DND-41 (cell line): ENCODE measurements at regions not wholly inside any gene's neighbourhood (a gene's known extent, or its start where the extent isn't known, plus 50 kb on each side); places are given as distances from the start of the nearest gene placed in this dataset.

ENCODE experiments used
- ATAC-seq: fragments of 200-7000 bp; cut with Tn5 transposase; 3 replicates; pipeline ENCODE4 v1.9.1; 2021; ENCODE audit warnings: low read depth; ENCODE audit not compliant: insufficient read depth
- DNase-seq: peaks from one replicate; pipeline ENCODE4 v3.0.0-alpha.2; 2020
- H2AFZ ChIP-seq: 2 replicates; pipeline ENCODE4 v1.6.0; 2012; ENCODE audit warnings: low read depth, low read length
- H3K27ac ChIP-seq: 2 replicates; pipeline ENCODE4 v1.5.1; 2012; ENCODE audit warnings: low read length, inconsistent platforms
- H3K27me3 ChIP-seq: fragments of 200-600 bp; sonication (generic); 2 replicates; pipeline ENCODE4 v1.6.0; 2012; ENCODE audit warnings: low read length, mild to moderate bottlenecking, inconsistent platforms; ENCODE audit not compliant: insufficient read depth, poor library complexity
- H3K36me3 ChIP-seq: 2 replicates; pipeline ENCODE4 v1.5.1; 2012; ENCODE audit warnings: low read length, inconsistent platforms; ENCODE audit not compliant: insufficient read depth
- H3K4me1 ChIP-seq: 2 replicates; pipeline ENCODE4 v1.5.1; 2012; ENCODE audit warnings: mild to moderate bottlenecking, low read length; ENCODE audit not compliant: insufficient read depth
- H3K4me2 ChIP-seq: 2 replicates; pipeline ENCODE4 v1.6.0; 2012; ENCODE audit warnings: mild to moderate bottlenecking, moderate library complexity, low read length, inconsistent platforms; ENCODE audit not compliant: insufficient read depth
- H3K4me3 ChIP-seq, 2 experiments: fragments of 200-600 bp in 1 of 2; shearing (Covaris generic) in 1 of 2; 2 replicates each; pipeline ENCODE4 v1.5.1; 2012 to 2016; ENCODE audit warnings: inconsistent platforms in 2 of 2, low read length in 2 of 2, mild to moderate bottlenecking in 2 of 2, low read depth in 1 of 2, moderate library complexity in 1 of 2
- H3K79me2 ChIP-seq: 2 replicates; pipeline ENCODE4 v1.6.0; 2012; ENCODE audit warnings: low read length, inconsistent platforms; ENCODE audit not compliant: insufficient read depth
- H3K9ac ChIP-seq: 2 replicates; pipeline ENCODE4 v1.6.0; 2012; ENCODE audit warnings: low read depth, mild to moderate bottlenecking, inconsistent platforms, low read length, moderate library complexity
- H3K9me3 ChIP-seq: 2 replicates; pipeline ENCODE4 v1.5.1; 2012; ENCODE audit warnings: low read length, moderate library complexity, mild to moderate bottlenecking, inconsistent platforms; ENCODE audit not compliant: insufficient read depth, severe bottlenecking
- H4K20me1 ChIP-seq: 2 replicates; pipeline ENCODE4 v1.6.0; 2012; ENCODE audit warnings: low read length; ENCODE audit not compliant: insufficient read depth
- CTCF ChIP-seq: IDR thresholded peaks from 2 replicates; pipeline ENCODE4 v1.5.1; 2012; ENCODE audit warnings: borderline replicate concordance, low read length, moderate library complexity, mild to moderate bottlenecking; ENCODE audit not compliant: poor library complexity, severe bottlenecking; ENCODE audit errors: extremely low read depth
- EZH2 ChIP-seq: IDR thresholded peaks from 3 replicates; pipeline ENCODE4 v1.6.1; 2012; ENCODE audit warnings: borderline replicate concordance, low read depth, mild to moderate bottlenecking, moderate library complexity, low read length, inconsistent platforms; ENCODE audit not compliant: severe bottlenecking

- Histone ChIP-seq H2AFZ (no peak overlapping the region), H3K9ac (no peak overlapping the region), H3K4me2 (no peak overlapping the region), H4K20me1 (peaks cover 6% of the 10 kb centered on the region), H3K36me3 (no peaks in the 10 kb centered on the region), H3K4me3 (no peak overlapping the region), H3K27me3 (peaks cover 30% of the 10 kb centered on the region), H3K4me1 (no peaks in the 10 kb centered on the region), H3K79me2 (no peaks in the 10 kb centered on the region), H3K27ac (no peak overlapping the region), H3K9me3 (no peaks in the 10 kb centered on the region)
- DNase-seq = no peak
- no peak for ATAC-seq
- no peak for TF ChIP-seq CTCF
- TF ChIP-seq EZH2 = no peak
Measured at GRCh38 chr10:78756604-78757343, 312.0 kb upstream of the ZMIZ1 start.

GRCh38 chr10:78757344-78757925, 311.3 kb upstream of the ZMIZ1 start:
- H3K36me3 ChIP-seq = no peaks in the 10 kb centered on the region
- H3K4me2 ChIP-seq = no peak overlapping the region
- H2AFZ ChIP-seq = no peak overlapping the region
- peaks cover 6% of the 10 kb centered on the region for H4K20me1 ChIP-seq
- H3K79me2 ChIP-seq = no peaks in the 10 kb centered on the region
- no peak for ATAC-seq
- DNase-seq = no peak
- H3K9ac ChIP-seq = no peak overlapping the region
- no peak overlapping the region for H3K27ac ChIP-seq
- H3K27me3 ChIP-seq = peaks cover 30% of the 10 kb centered on the region
- H3K4me1 ChIP-seq = no peaks in the 10 kb centered on the region
- no peak overlapping the region for H3K4me3 ChIP-seq
- H3K9me3 ChIP-seq = no peaks in the 10 kb centered on the region
- TF ChIP-seq EZH2 (no peak), CTCF (no peak)

- Histone ChIP-seq H4K20me1 (peaks cover 6% of the 10 kb centered on the region), H3K9ac (no peak overlapping the region), H3K9me3 (no peaks in the 10 kb centered on the region), H3K36me3 (no peaks in the 10 kb centered on the region), H2AFZ (no peak overlapping the region), H3K79me2 (no peaks in the 10 kb centered on the region), H3K27me3 (peaks cover 29% of the 10 kb centered on the region), H3K4me3 (no peak overlapping the region), H3K4me2 (no peak overlapping the region), H3K27ac (no peak overlapping the region), H3K4me1 (no peaks in the 10 kb centered on the region)
- ATAC-seq = no peak
- DNase-seq = no peak
- TF ChIP-seq CTCF (no peak), EZH2 (no peak)
Measured at GRCh38 chr10:78758176-78758575, 310.6 kb upstream of the ZMIZ1 start.
